ENCODE measurements at regions not wholly inside any gene's neighbourhood (a gene's known extent, or its start where the extent isn't known, plus 50 kb on each side); places are given as distances from the start of the nearest gene placed in this dataset.

GRCh38 chr16:59997706-59998105 is 1263.6 kb upstream of the GOT2 start:
- Histone ChIP-seq H3K27ac (no peak overlapping the region), H3K4me1 (no peaks in the 10 kb centered on the region), H3K27me3 (no peaks in the 10 kb centered on the region), H3K36me3 (replicated peaks in 1 of 2; ENCODE audit: insufficient read depth in 1 of 2, low read depth in 2 of 2) (no peaks in the 10 kb centered on the region), H3K4me3 (no peak overlapping the region), H3K9me3 (no peaks in the 10 kb centered on the region)
- no peak for TF ChIP-seq POLR2A (IDR thresholded peaks at IDR 0.05)
- TF ChIP-seq, protein P1, sequence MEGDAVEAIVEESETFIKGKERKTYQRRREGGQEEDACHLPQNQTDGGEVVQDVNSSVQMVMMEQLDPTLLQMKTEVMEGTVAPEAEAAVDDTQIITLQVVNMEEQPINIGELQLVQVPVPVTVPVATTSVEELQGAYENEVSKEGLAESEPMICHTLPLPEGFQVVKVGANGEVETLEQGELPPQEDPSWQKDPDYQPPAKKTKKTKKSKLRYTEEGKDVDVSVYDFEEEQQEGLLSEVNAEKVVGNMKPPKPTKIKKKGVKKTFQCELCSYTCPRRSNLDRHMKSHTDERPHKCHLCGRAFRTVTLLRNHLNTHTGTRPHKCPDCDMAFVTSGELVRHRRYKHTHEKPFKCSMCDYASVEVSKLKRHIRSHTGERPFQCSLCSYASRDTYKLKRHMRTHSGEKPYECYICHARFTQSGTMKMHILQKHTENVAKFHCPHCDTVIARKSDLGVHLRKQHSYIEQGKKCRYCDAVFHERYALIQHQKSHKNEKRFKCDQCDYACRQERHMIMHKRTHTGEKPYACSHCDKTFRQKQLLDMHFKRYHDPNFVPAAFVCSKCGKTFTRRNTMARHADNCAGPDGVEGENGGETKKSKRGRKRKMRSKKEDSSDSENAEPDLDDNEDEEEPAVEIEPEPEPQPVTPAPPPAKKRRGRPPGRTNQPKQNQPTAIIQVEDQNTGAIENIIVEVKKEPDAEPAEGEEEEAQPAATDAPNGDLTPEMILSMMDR (IDR thresholded peaks at IDR 0.05) = no peak
- DNase-seq (no peak), ATAC-seq (no peak)
- intact Hi-C loops (cut with DNase I) = no loop called here
- 61 to 72% methylated on average over 4 of the region's 4 CpGs for whole genome bisulfite sequencing, 2 donors

DNA sequence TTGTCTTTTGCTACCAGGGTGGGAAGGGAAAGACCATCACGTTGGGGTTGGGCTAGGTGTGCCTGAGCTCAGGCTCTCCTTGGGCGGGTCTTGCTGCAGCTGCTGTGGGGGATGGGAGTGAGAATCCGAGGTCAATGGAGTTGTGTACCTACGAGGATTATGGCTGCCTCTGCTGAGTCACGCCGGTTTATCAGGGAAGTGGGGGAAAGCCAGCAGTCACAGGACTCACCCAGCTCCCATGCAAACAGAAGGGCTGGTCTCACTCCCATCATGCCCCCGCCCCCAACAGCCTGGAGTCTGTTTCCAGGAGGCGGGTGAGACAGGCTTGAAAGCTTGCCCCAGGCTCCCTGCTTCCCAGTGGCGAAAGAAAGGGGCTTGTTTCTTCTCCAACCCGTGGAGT is 1259.0 kb upstream of the GOT2 start:
- Histone ChIP-seq H3K9me3 (no peaks in the 10 kb centered on the region), H3K27me3 (no peaks in the 10 kb centered on the region), H3K27ac (no peak overlapping the region), H3K36me3 (replicated peaks in 1 of 2; ENCODE audit: insufficient read depth in 1 of 2, low read depth in 2 of 2) (no peaks in the 10 kb centered on the region), H3K4me1 (no peaks in the 10 kb centered on the region), H3K4me3 (no peak overlapping the region)
- WGBS, 2 donors = 50 to 51% methylated on average over 7 to 10 of the region's 10 CpGs
- no peak for ATAC-seq
- intact Hi-C loops (cut with DNase I) = no loop called here
- TF ChIP-seq, protein P1 (IDR thresholded peaks at IDR 0.05) = no peak
- TF ChIP-seq POLR2A (IDR thresholded peaks at IDR 0.05) = no peak
- no peak for DNase-seq

DNA sequence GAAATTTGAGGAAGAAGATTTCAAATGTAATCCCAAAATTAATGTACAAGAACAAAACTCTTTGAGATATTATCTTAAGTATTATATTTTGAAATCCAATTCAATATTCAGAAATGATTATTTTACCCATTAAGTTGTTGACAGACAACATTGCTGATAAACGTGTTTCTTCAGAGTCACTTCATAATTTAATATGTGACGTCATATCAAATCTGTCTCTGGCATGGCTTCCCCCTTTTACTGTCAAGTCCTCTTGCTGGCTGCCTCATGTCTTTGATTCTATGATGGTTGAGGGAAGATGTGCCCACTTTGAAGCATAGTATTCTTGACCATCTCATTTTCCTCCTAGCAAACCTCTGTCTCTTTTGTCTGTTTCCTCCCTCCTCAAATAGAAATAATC is 1257.1 kb upstream of the GOT2 start:
- H3K27me3 ChIP-seq = no peaks in the 10 kb centered on the region
- no peak for ATAC-seq
- TF ChIP-seq POLR2A (IDR thresholded peaks at IDR 0.05) = no peak
- TF ChIP-seq, protein P1 (IDR thresholded peaks at IDR 0.05) = no peak
- intact Hi-C loops (cut with DNase I) = no loop called here
- no peaks in the 10 kb centered on the region for H3K9me3 ChIP-seq
- 36 to 58% methylated on average over 2 of the region's 2 CpGs for WGBS, 2 donors
- DNase-seq = no peak
- H3K27ac ChIP-seq = no peak overlapping the region
- H3K36me3 ChIP-seq (replicated peaks in 1 of 2; ENCODE audit: insufficient read depth in 1 of 2, low read depth in 2 of 2) = no peaks in the 10 kb centered on the region
- H3K4me1 ChIP-seq = no peaks in the 10 kb centered on the region
- H3K4me3 ChIP-seq = no peak overlapping the region

- no peak overlapping the region for H3K4me3 ChIP-seq
- no peaks in the 10 kb centered on the region for H3K36me3 ChIP-seq (replicated peaks in 1 of 2; ENCODE audit: insufficient read depth in 1 of 2, low read depth in 2 of 2)
- 31 to 40% methylated on average over 1 of the region's 1 CpG for WGBS, 2 donors
- no peak overlapping the region for H3K27ac ChIP-seq
- DNase-seq (no peak), ATAC-seq (no peak)
- H3K9me3 ChIP-seq = no peaks in the 10 kb centered on the region
- H3K4me1 ChIP-seq = no peaks in the 10 kb centered on the region
- intact Hi-C loops (cut with DNase I) = no loop called here
- TF ChIP-seq, protein P1 (IDR thresholded peaks at IDR 0.05) = no peak
- no peak for TF ChIP-seq POLR2A (IDR thresholded peaks at IDR 0.05)
- no peaks in the 10 kb centered on the region for H3K27me3 ChIP-seq
These were observed 1254.5 kb upstream of the GOT2 start for GRCh38 chr16:59988591-59988990.

DNA sequence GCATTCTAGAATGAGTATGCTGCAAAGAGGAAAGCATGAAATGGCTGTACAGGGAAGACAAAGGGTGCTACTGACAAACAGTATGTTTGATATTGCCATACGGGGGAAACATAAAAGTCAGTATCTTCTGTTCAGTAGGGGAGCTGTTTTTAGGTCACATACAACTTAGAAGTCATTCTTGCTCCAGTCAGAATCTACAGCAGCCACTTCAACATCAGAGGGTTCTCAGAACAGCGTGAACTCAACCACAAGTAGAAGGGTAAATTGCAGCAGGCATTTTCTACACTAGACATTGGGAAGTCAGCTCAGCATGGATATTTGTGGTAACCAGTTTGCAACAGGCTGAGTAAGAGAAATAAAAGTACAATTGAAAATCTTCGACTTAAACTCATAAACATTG is 1241.8 kb upstream of the GOT2 start:
- no peak overlapping the region for H3K27ac ChIP-seq
- TF ChIP-seq POLR2A (IDR thresholded peaks at IDR 0.05) = no peak
- TF ChIP-seq, protein P1 (IDR thresholded peaks at IDR 0.05) = no peak
- H3K9me3 ChIP-seq = no peaks in the 10 kb centered on the region
- no peak for ATAC-seq
- H3K36me3 ChIP-seq (replicated peaks in 1 of 2; ENCODE audit: insufficient read depth in 1 of 2, low read depth in 2 of 2) = no peaks in the 10 kb centered on the region
- no peaks in the 10 kb centered on the region for H3K27me3 ChIP-seq
- H3K4me3 ChIP-seq = no peak overlapping the region
- H3K4me1 ChIP-seq = no peaks in the 10 kb centered on the region
- intact Hi-C loops (cut with DNase I) = no loop called here
- 32 to 42% methylated on average over 3 of the region's 3 CpGs for WGBS, 2 donors
- DNase-seq = no peak
